Peyer's patch (tissue), 4 donors: ENCODE measurements at regions not wholly inside any gene's neighbourhood (a gene's known extent, or its start where the extent isn't known, plus 50 kb on each side); places are given as distances from the start of the nearest gene placed in this dataset.

Source experiments
- DNase-seq, 3 donors: peaks; one replicate each; pipeline ENCODE4 v3.0.0-alpha.2; 2017 to 2019
- H3K27ac ChIP-seq, 4 donors: fragments of 200-600 bp; sonication (generic); one replicate each; pipeline ENCODE4 v1.5.1; 2016 to 2019
- H3K27me3 ChIP-seq, 2 donors: fragments of 200-600 bp; sonication (generic); one replicate each; pipeline ENCODE4 v1.5.1; 2019
- H3K36me3 ChIP-seq, 3 donors: fragments of 200-600 bp; sonication (generic); one replicate each; pipeline ENCODE4 v1.5.1; 2016 to 2019
- H3K4me1 ChIP-seq, 4 donors: fragments of 200-600 bp; sonication (generic); one replicate each; pipeline ENCODE4 v1.5.1; 2016 to 2019
- H3K4me3 ChIP-seq, 4 donors: fragments of 200-600 bp; sonication (generic); 1 replicate in 3 of 4; 2 replicates in 1 of 4; pipeline ENCODE4 v1.5.1; 2016 to 2019; ENCODE audit warnings: mild to moderate bottlenecking in 1 of 4
- H3K9me3 ChIP-seq, 4 donors: fragments of 200-600 bp; sonication (generic); one replicate each; pipeline ENCODE4 v1.5.1; 2016 to 2019; ENCODE audit warnings: mild to moderate bottlenecking in 1 of 4
- POLR2A ChIP-seq, 2 donors: fragments of 450-650 bp; IDR thresholded peaks; one replicate each; pipeline ENCODE4 v1.5.1; 2017; ENCODE audit warnings: antibody characterized with exemption in 2 of 2, mild to moderate bottlenecking in 2 of 2, moderate library complexity in 2 of 2
- TF ChIP-seq, protein P1 (sequence below), 6 experiments: fragments of 450-650 bp in 4 of 6; fragments of 200-600 bp in 2 of 6; sonication (generic) in 1 of 6; IDR thresholded peaks; one replicate each; pipeline ENCODE4 v1.5.1; 2017 to 2019; ENCODE audit warnings: antibody characterized with exemption in 6 of 6, mild to moderate bottlenecking in 3 of 6, moderate library complexity in 1 of 6

DNA sequence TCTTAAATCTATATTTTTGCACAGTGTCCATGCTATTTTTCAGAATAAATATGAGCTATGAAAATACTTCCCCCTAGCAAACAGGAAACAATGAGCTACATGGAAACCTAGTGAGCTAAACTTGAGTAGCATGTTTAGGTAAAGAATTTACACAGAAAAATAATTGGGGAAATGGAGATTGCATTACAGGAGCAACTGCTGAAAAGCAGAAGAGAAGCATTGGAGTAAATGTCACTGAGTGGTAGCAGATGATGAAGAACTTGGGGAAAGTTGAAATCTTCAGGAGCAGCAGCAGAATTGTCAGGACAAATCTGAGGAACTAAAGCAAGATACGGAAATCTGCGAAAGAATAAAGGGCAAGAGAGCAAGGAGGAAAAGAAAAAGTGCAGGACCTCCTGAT, 610.3 kb downstream of the TLE1 start:
- H3K36me3 ChIP-seq: no peaks in the 10 kb centered on the region
- no peak for DNase-seq
- H3K4me1 ChIP-seq: no peaks in the 10 kb centered on the region
- H3K9me3 ChIP-seq: no peaks in the 10 kb centered on the region
- no peak for TF ChIP-seq POLR2A (IDR thresholded peaks at IDR 0.05)
- TF ChIP-seq, protein P1, sequence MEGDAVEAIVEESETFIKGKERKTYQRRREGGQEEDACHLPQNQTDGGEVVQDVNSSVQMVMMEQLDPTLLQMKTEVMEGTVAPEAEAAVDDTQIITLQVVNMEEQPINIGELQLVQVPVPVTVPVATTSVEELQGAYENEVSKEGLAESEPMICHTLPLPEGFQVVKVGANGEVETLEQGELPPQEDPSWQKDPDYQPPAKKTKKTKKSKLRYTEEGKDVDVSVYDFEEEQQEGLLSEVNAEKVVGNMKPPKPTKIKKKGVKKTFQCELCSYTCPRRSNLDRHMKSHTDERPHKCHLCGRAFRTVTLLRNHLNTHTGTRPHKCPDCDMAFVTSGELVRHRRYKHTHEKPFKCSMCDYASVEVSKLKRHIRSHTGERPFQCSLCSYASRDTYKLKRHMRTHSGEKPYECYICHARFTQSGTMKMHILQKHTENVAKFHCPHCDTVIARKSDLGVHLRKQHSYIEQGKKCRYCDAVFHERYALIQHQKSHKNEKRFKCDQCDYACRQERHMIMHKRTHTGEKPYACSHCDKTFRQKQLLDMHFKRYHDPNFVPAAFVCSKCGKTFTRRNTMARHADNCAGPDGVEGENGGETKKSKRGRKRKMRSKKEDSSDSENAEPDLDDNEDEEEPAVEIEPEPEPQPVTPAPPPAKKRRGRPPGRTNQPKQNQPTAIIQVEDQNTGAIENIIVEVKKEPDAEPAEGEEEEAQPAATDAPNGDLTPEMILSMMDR (IDR thresholded peaks at IDR 0.05): no peak
- H3K27me3 ChIP-seq: no peaks in the 10 kb centered on the region
- no peak overlapping the region for H3K4me3 ChIP-seq
- H3K27ac ChIP-seq: no peak overlapping the region

DNA sequence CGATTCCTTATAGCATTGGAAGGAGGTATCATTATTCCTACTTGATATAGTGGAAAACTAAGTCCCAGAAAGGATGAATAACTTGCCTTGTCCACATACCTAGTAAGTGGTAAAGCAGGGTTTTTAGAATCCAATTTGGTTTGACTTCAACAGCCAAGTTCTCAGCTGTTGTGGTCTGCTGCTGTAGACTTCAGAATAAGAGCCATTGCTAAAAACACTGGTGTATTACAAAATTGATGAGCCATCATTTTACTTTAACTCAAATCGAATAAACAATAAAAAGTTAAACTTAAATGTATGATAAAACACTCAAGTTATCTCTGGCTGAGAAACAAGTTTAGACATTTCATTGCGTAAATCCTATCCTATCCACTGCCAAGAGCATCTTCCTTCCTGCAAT, 610.8 kb downstream of the TLE1 start:
- no peaks in the 10 kb centered on the region for H3K36me3 ChIP-seq
- no peak for DNase-seq
- TF ChIP-seq, protein P1 (IDR thresholded peaks at IDR 0.05): no peak
- TF ChIP-seq POLR2A (IDR thresholded peaks at IDR 0.05): no peak
- H3K27me3 ChIP-seq: no peaks in the 10 kb centered on the region
- H3K4me3 ChIP-seq: no peak overlapping the region
- no peaks in the 10 kb centered on the region for H3K4me1 ChIP-seq
- no peak overlapping the region for H3K27ac ChIP-seq
- no peaks in the 10 kb centered on the region for H3K9me3 ChIP-seq

DNA sequence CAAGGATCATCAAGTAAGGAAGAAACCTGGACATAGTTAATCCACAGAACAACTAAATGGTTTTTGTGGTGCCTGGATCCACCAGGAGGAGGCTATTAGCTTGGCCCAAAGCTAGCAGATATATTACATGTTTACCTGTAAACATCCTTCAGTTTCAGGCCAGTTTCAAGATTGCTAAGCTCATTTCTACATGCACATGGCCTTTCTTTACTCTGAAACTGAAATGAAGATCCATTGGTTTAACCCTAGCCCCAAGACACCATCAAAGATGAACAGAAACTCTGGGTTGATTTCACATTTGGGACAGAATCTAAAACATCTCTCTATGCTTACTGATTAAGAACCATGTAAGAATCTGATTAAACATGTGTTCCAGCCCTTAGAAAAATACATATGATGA, 611.8 kb downstream of the TLE1 start:
- Histone ChIP-seq H3K27me3 (no peaks in the 10 kb centered on the region), H3K9me3 (no peaks in the 10 kb centered on the region), H3K36me3 (no peaks in the 10 kb centered on the region), H3K27ac (no peak overlapping the region), H3K4me1 (no peaks in the 10 kb centered on the region), H3K4me3 (no peak overlapping the region)
- no peak for TF ChIP-seq POLR2A (IDR thresholded peaks at IDR 0.05)
- TF ChIP-seq, protein P1 (IDR thresholded peaks at IDR 0.05): no peak
- no peak for DNase-seq

DNA sequence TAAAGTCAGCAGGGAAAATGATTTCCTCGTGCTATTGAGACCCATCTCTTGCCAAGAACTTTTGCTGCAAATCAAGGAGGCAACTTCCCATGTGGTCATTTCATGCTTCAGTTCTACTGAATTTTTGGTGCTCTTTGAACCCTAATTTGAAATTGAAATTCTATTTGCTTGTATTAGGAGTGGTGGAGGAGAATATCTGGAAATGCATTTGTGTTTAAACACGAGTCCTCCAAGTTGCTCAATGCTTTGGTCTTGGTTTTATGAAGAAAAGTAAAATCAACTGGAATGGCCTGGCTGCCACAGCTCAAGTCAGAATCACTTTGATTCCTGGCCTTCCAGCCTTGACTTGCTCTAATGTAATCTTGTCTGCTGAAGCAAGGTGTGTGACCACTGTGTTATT, 613.2 kb downstream of the TLE1 start:
- no peak overlapping the region for H3K27ac ChIP-seq
- no peaks in the 10 kb centered on the region for H3K4me1 ChIP-seq
- H3K36me3 ChIP-seq: no peaks in the 10 kb centered on the region
- DNase-seq: no peak
- H3K4me3 ChIP-seq: no peak overlapping the region
- TF ChIP-seq, protein P1 (IDR thresholded peaks at IDR 0.05): no peak
- no peak for TF ChIP-seq POLR2A (IDR thresholded peaks at IDR 0.05)
- H3K27me3 ChIP-seq: no peaks in the 10 kb centered on the region
- H3K9me3 ChIP-seq: no peaks in the 10 kb centered on the region

DNA sequence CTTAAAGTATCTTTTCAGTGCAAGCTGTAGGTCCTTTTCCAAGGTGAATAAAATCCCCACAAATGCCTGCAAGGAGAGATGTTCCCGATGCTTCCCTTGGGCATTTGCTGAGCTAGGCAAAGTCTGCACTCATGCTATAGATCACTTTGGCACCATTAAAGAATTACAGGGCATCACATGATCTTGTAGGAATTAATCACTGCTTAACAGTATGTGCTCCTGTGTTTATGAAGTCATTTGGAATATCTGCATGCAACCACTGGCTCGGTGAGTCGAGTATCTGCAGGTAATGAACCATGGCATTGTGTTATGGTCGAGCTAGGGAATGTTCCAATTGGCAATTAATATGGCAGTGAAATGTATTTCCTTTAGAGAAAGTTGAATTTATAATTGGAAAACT, 615.1 kb downstream of the TLE1 start:
- TF ChIP-seq, protein P1 (IDR thresholded peaks at IDR 0.05): no peak
- TF ChIP-seq POLR2A (IDR thresholded peaks at IDR 0.05): no peak
- Histone ChIP-seq H3K4me3 (no peak overlapping the region), H3K9me3 (no peaks in the 10 kb centered on the region), H3K36me3 (no peaks in the 10 kb centered on the region), H3K27ac (no peak overlapping the region), H3K4me1 (no peaks in the 10 kb centered on the region), H3K27me3 (no peaks in the 10 kb centered on the region)
- no peak for DNase-seq

DNA sequence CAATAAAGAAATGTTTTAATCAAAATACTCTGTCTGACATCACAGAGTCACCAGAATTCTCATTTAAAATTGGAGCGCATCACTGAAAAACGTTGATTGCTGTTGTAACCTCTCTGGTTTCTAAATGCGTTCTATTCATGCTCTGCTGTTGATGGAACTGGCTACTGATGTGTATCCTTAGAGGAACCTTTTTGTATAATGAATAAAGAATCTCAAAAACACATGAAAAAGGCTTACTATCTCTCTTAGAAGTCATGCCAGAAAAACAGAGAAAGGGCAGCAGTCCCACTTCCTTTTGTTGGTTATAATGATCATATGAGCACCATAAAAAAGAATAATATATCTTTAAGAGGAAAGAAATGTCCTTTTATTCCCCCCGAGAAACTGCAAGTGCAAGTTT, 615.5 kb downstream of the TLE1 start:
- Histone ChIP-seq H3K27ac (no peak overlapping the region), H3K36me3 (no peaks in the 10 kb centered on the region), H3K4me3 (no peak overlapping the region), H3K27me3 (no peaks in the 10 kb centered on the region), H3K9me3 (no peaks in the 10 kb centered on the region), H3K4me1 (no peaks in the 10 kb centered on the region)
- no peak for DNase-seq
- TF ChIP-seq, protein P1 (IDR thresholded peaks at IDR 0.05): no peak
- no peak for TF ChIP-seq POLR2A (IDR thresholded peaks at IDR 0.05)
